ENCODE measurements at regions not wholly inside any gene's neighbourhood (a gene's known extent, or its start where the extent isn't known, plus 50 kb on each side); places are given as distances from the start of the nearest gene placed in this dataset.

- TF ChIP-seq CTCF (IDR thresholded peaks at IDR 0.05; ENCODE audit: poor library complexity, severe bottlenecking) (no peak), MXI1 (conservative IDR thresholded peaks at IDR 0.05; ENCODE audit: poor library complexity, severe bottlenecking) (no peak), REST (IDR thresholded peaks at IDR 0.05; ENCODE audit: borderline replicate concordance) (no peak), EZH2 (IDR thresholded peaks at IDR 0.05; ENCODE audit: borderline replicate concordance, insufficient read depth, low read length, poor library complexity, severe bottlenecking) (no peak)
Observed at GRCh38 chr1:5597991-5598823, 394.0 kb downstream of the NPHP4 start.
